Stimulated activated CD8-positive, alpha-beta memory T cell treated with anti-CD3 and anti-CD28 coated beads, Interleukin-7, amount 100 ng/mL, for 1 hour (primary cell): ENCODE measurements at regions not wholly inside any gene's neighbourhood (a gene's known extent, or its start where the extent isn't known, plus 50 kb on each side); places are given as distances from the start of the nearest gene placed in this dataset.

Experiments
- DNase-seq, 2 donors: peaks; one replicate each; pipeline ENCODE4 v3.0.0-alpha.2; 2020; ENCODE audit warnings: low read depth in 2 of 2

DNA sequence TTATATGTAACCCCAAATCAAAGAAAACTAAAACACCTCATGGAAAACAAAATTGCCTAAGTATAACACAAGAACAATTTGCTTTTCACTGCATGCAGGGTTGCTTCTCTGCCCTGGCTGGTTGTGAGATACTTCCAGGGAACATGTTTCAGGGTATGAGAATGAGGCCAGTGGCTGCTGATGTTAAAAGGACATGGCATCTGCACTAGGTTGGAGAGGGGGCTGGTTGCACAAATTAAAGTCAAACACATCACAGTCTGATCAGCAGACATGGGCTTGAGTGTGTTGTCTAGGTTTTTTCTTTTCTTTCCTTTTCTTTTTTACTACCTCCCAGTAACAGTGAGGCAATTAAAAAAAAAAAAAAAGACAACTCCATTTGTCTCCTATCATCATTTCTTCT, 374.9 kb downstream of the MCTP2 start:
- no peak for DNase-seq

DNA sequence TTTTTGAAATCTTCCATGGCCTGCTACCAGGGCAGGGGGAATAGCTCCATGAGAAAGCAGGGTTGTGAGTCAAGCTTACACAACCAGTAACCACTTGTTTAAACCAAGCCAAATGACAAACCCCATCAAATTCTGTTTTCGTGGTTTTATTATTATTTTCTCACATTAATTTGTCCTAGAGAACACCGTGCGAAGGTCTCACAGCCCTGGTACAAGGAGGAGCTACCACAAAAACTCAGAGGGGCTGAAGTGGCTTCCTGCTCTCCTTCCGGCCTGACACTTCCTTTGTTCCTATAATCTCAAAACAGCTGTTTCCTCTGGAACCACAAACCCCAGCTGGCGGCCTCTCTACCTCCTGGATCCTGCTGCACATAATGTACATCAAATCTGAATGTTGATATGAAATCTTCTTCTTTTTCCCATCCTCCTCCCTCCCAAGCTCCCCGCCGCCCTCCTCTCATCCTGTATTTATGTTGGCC, 375.9 kb downstream of the MCTP2 start:
- DNase-seq, result no peak

GRCh38 chr15:94610069-94610468, 378.7 kb downstream of the MCTP2 start:
- no peak for DNase-seq

GRCh38 chr15:94610485-94610884, 379.1 kb downstream of the MCTP2 start:
- no peak for DNase-seq

DNA sequence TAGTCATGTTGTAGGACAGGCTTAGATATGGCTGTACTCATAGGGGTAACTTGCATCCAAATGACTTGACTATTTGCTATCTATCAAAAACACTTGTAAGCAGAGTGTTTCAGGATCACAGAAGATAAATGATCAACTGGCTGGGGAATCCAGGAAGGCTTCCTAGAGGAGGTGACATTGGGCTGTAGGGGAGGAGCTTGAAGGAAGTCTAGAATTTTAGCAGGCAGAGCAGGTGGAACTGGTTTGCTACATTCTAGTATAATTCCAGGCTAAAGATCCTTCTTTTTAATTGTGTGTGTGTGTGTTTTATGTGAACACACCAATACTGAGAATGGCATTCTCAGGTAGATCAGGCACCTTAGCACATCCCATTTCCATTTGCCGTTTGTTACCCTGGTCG, 380.3 kb downstream of the MCTP2 start:
- DNase-seq, result no peak

- DNase-seq, result no peak
Measured at GRCh38 chr15:94615688-94616087, 384.3 kb downstream of the MCTP2 start.

DNA sequence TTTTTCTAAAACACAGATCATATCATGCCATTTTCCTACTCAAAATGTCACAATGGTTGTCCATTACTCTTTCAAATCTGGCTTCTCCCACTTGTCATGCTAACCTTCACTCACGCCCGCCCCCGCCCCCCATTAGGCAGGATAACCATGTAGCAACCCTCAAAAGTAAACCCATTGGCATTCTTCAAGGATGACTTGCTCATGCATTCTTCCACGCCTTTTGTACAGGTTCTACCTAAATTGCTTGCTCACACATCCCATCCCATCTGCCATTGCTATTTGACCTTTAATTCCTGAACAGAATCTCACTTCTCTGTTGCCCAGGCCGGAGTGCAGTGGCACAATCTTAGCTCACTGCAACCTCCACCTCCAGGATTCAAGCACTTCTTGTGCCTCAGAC, 389.3 kb downstream of the MCTP2 start:
- DNase-seq, result no peak

GRCh38 chr15:94621736-94622135, 390.4 kb downstream of the MCTP2 start:
- no peak for DNase-seq

GRCh38 chr15:94626949-94627348, 395.6 kb downstream of the MCTP2 start:
- DNase-seq, result no peak

- no peak for DNase-seq
Measured at GRCh38 chr15:94631608-94632007, 400.2 kb downstream of the MCTP2 start.

DNA sequence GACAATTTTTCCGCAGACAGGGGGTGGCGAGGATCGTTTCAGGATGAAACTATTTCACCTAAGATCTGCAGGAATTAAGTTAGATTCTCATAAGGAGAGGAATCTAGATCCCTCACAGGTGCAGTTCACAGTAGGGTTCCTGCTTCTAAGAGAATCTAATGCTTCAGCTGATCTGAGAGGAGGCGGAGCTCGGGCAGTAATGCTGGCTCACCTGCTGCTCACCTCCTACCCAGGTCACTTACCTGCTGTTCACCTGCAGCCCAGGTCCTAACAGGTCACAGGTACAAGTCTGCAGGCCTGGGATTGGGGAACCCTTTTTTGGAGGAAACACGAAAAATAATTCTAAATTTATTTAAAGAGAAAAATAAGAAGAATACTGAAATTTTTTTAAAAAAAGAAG, 406.8 kb downstream of the MCTP2 start:
- DNase-seq, result no peak

- no peak for DNase-seq
Measured at GRCh38 chr15:94639701-94640100, 408.3 kb downstream of the MCTP2 start.

DNA sequence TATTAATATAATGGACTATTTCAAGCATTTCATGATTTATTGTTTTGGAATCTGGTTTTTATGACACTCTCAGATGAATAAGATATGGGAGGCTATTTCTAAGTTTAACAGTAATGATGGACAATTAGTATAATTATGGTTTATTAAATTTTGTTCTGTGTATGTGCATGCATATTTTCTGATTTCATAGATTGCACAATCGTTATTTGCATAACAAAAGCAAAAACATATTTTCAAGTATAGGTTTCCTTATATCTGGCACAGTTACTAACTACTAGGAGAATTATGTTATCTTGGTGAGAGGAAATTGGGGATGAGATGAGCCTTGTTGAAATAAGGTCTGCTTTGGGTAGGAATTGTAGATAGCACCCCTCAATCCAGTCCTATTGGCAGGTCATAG, 413.1 kb downstream of the MCTP2 start:
- DNase-seq, result no peak

- no peak for DNase-seq
Measured at GRCh38 chr15:94653071-94653470, 421.7 kb downstream of the MCTP2 start.

DNA sequence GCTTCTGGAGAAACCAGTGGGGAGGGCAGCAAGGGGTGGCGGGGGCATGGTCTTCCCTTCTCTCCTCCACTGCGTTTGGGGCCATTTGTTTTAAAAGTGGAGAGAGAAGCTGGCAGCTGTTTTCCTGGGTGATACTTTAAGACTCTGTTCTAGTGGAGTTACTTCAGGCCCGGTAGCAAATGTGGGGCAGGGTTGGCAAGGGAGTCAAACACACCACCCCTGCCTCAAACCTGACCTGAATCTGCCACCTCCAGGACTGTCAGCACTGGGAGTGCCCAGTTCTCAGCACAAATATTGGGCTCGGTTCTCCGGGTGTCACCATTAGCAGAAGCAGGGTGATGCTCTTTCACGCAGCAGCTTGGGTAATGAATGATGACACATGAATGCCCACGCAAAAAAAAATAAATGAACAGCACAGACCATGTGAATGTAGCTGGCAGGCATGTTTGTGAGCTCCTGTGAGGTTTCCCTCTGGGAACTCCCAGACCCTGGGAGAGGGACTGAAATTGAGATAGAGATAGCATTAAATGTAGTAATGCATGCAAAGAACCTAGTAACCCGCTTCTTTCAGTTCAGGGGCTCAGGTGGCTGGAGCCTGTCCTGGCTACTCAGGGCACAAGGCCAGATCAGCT, 424.0 kb downstream of the MCTP2 start:
- no peak for DNase-seq

GRCh38 chr15:94665676-94666441, 434.5 kb downstream of the MCTP2 start:
- no peak for DNase-seq

DNA sequence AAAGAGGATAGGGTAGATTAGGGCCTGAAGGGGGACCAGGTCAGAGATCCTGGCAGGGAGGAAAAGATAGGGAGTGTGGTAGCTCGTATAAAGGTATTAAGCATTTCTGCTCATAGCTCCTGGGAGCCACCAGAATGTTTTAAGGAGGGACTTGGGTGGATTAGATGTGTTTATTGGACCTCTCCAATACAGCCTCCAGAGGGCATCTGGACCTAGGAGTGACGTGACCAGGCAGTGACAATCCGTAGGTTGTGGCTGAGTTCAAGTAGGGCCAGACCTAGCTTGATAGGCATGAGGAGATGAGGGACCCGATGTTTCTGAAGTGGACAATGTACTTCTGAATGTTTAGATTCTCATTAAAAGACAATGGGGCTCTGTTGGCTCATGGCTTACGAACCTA, 435.2 kb downstream of the MCTP2 start:
- DNase-seq, result no peak

- DNase-seq, result no peak
Measured at GRCh38 chr15:94667109-94667508, 435.7 kb downstream of the MCTP2 start.

DNA sequence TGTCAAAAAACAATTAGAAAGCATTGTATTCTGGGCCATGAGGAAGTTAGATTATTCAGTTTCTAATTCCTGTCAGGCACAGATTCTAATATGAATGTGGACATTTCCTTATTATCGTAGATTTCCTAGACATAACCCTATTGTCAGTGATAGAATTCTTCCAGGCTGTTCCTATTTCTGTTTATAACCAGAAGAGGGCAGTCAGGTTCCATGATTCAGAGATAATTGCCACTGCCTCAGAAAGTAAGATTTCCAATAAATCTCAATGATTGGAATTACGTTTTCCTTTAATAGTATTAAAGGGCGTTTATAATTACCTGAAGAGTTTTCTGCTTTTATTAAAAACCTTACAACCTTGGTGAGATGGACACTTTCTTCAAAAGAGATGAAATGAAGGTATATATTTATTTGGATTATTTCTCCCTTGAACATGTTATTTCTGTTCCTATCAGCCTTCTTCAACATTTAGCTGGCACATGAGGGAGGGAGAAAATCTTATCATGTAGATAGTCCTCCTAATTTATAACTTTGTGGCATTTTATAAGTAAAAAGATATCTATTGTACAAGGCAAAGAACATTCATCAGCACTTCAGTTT, 439.2 kb downstream of the MCTP2 start:
- DNase-seq, result no peak

- no peak for DNase-seq
Measured at GRCh38 chr15:94671858-94672532, 440.6 kb downstream of the MCTP2 start.

GRCh38 chr15:94673801-94674200, 442.4 kb downstream of the MCTP2 start:
- DNase-seq, result no peak

DNA sequence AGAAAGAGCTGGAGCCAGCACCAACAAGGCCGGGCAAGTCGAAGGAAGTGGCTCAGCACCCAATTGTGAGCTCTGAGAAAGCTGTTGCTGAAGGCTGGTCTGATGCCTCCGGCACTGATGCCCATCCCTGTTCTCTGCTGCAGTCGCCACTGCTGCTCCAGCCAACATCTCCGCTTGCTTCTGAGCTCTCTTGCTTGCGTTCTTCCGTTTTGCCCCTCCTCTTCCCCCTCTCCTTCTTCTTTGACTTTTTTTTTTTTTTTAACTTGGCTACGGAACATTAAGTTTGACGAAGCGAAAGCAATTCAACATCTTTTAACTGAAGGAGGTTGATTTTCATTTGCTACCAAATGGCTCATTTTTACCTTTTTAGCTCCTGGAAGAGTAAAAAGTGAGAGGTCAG, 442.9 kb downstream of the MCTP2 start:
- no peak for DNase-seq
